ENCODE measurements at regions not wholly inside any gene's neighbourhood (a gene's known extent, or its start where the extent isn't known, plus 50 kb on each side); places are given as distances from the start of the nearest gene placed in this dataset.

GRCh38 chr16:87171723-87172122 is 145.5 kb downstream of the C16orf95 start:
- TF ChIP-seq, protein P1, sequence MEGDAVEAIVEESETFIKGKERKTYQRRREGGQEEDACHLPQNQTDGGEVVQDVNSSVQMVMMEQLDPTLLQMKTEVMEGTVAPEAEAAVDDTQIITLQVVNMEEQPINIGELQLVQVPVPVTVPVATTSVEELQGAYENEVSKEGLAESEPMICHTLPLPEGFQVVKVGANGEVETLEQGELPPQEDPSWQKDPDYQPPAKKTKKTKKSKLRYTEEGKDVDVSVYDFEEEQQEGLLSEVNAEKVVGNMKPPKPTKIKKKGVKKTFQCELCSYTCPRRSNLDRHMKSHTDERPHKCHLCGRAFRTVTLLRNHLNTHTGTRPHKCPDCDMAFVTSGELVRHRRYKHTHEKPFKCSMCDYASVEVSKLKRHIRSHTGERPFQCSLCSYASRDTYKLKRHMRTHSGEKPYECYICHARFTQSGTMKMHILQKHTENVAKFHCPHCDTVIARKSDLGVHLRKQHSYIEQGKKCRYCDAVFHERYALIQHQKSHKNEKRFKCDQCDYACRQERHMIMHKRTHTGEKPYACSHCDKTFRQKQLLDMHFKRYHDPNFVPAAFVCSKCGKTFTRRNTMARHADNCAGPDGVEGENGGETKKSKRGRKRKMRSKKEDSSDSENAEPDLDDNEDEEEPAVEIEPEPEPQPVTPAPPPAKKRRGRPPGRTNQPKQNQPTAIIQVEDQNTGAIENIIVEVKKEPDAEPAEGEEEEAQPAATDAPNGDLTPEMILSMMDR (IDR thresholded peaks at IDR 0.05; ENCODE audit: insufficient read depth, low read depth, low read length) = no peak
- TF ChIP-seq EZH2 (IDR thresholded peaks at IDR 0.05; ENCODE audit: insufficient read depth, low read length) = no peak

All from astrocyte (in vitro differentiated cells and primary cell).